Stimulated activated CD8-positive, alpha-beta memory T cell treated with anti-CD3 and anti-CD28 coated beads, Interleukin-15, amount 100 ng/mL, for 1 hour (primary cell): ENCODE measurements at regions not wholly inside any gene's neighbourhood (a gene's known extent, or its start where the extent isn't known, plus 50 kb on each side); places are given as distances from the start of the nearest gene placed in this dataset.

ENCODE experiments used
- DNase-seq: peaks from one replicate; pipeline ENCODE4 v3.0.0-alpha.2; 2020; ENCODE audit warnings: low read depth

- DNase-seq: no peak
Observed at GRCh38 chr19:28883241-28883693, 329.7 kb downstream of the UQCRFS1 start.

- DNase-seq: no peak
Observed at GRCh38 chr19:28882818-28883217, 330.1 kb downstream of the UQCRFS1 start.

- DNase-seq: no peak
Observed at GRCh38 chr19:28881616-28882015, 331.3 kb downstream of the UQCRFS1 start.

- DNase-seq: no peak
Observed at GRCh38 chr19:28880735-28881401, 332.1 kb downstream of the UQCRFS1 start.

- peak; percentile 30 for DNase-seq
Observed at GRCh38 chr19:28878862-28879566, 333.9 kb downstream of the UQCRFS1 start.

GRCh38 chr19:28876609-28877123 lies 336.3 kb downstream of the UQCRFS1 start:
- DNase-seq: no peak

GRCh38 chr19:28874742-28875141 lies 338.2 kb downstream of the UQCRFS1 start:
- DNase-seq: no peak

- no peak for DNase-seq
Observed at GRCh38 chr19:28873301-28873700, 339.6 kb downstream of the UQCRFS1 start.

- DNase-seq: no peak
Observed at GRCh38 chr19:28871099-28871725, 341.7 kb downstream of the UQCRFS1 start.

GRCh38 chr19:28869459-28869858 lies 343.5 kb downstream of the UQCRFS1 start:
- DNase-seq: no peak

- no peak for DNase-seq
Observed at GRCh38 chr19:28868836-28869235, 344.1 kb downstream of the UQCRFS1 start.

- no peak for DNase-seq
Observed at GRCh38 chr19:28867978-28868377, 345.0 kb downstream of the UQCRFS1 start.

- no peak for DNase-seq
Observed at GRCh38 chr19:28864577-28865042, 348.3 kb downstream of the UQCRFS1 start.

- no peak for DNase-seq
Observed at GRCh38 chr19:28864024-28864503, 348.9 kb downstream of the UQCRFS1 start.

GRCh38 chr19:28862238-28862637 lies 350.7 kb downstream of the UQCRFS1 start:
- DNase-seq: no peak

GRCh38 chr19:28859811-28860210 lies 353.1 kb downstream of the UQCRFS1 start:
- no peak for DNase-seq

- DNase-seq: no peak
Observed at GRCh38 chr19:28858933-28859332, 354.0 kb downstream of the UQCRFS1 start.

- DNase-seq: no peak
Observed at GRCh38 chr19:28857967-28858366, 355.0 kb downstream of the UQCRFS1 start.

GRCh38 chr19:28855216-28855615 lies 357.7 kb downstream of the UQCRFS1 start:
- DNase-seq: no peak

- no peak for DNase-seq
Observed at GRCh38 chr19:28847468-28847867, 365.5 kb downstream of the UQCRFS1 start.

- no peak for DNase-seq
Observed at GRCh38 chr19:28846094-28846812, 366.7 kb downstream of the UQCRFS1 start.
